GM12878 (cell line): ENCODE measurements at regions not wholly inside any gene's neighbourhood (a gene's known extent, or its start where the extent isn't known, plus 50 kb on each side); places are given as distances from the start of the nearest gene placed in this dataset.

Experiments
- BRCA1 ChIP-seq: IDR thresholded peaks from 2 replicates; pipeline ENCODE4 v1.6.1; 2011; ENCODE audit warnings: low read depth, low read length, improper control_type of control experiment
- EGR1 ChIP-seq, 2 experiments: IDR thresholded peaks; 1 replicate in 1 of 2; 2 replicates in 1 of 2; pipeline ENCODE4 v1.6.1; 2011 to 2012; ENCODE audit warnings: low read depth in 2 of 2, low read length in 2 of 2, borderline replicate concordance in 1 of 2, mild to moderate bottlenecking in 1 of 2, moderate library complexity in 1 of 2
- GABPA ChIP-seq: IDR thresholded peaks from 2 replicates; pipeline ENCODE4 v1.6.1; 2014; ENCODE audit warnings: antibody characterized with exemption, low read depth, mild to moderate bottlenecking, inconsistent platforms
- HCFC1 ChIP-seq: fragments of 150-350 bp; IDR thresholded peaks from 2 replicates; pipeline ENCODE4 v1.6.1; 2014; ENCODE audit warnings: low read length
- TCF12 ChIP-seq: IDR thresholded peaks from 2 replicates; pipeline ENCODE4 v1.6.1; 2011; ENCODE audit warnings: low read depth, mild to moderate bottlenecking, low read length
- TF ChIP-seq, protein P1 (sequence below), 3 experiments: IDR thresholded peaks in 2 of 3; conservative IDR thresholded peaks in 1 of 3; 2 replicates each; pipeline ENCODE4 v1.5.1; 2011; ENCODE audit warnings: low read depth in 3 of 3, low read length in 3 of 3, mild to moderate bottlenecking in 3 of 3, control low read depth in 2 of 3, moderate library complexity in 2 of 3, inconsistent platforms in 1 of 3, mixed read lengths in 1 of 3; ENCODE audit not compliant: control insufficient read depth in 2 of 3, insufficient read depth in 1 of 3; ENCODE audit errors: extremely low read depth in 1 of 3

DNA sequence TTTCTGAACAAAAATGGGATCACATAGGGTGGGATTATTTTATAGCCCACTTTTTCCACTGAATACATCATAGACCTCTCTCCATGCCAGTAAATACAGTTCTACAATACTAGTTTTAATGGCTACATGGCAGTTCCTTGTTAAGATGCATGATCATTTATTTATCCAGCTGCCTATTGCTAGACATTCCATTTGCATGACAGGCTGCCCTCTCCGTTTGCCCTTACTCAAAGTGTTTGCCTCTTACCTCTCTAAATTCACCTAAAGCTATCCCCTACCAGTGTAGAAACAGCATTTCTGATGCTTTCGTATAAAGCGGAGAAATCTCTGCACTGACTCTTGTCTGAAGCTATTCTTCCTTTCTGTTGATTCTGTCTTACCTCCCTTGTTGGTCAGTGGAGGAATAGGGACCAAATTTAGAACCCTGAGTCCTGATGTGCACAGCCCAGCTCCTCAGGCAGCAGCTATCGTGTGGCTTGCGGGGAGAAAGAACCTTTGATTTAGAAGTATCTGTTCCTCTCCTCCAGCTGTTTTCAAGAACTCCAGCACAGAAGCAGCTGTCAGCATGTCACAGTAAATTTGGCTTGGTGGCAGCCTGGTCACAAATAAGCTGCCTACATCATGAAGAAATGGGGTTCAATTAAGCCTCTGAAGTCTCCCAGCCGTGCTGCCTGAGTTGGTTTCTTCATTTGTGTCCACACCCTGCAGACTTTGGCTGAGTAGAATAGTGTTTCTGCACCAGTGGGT lies 337.3 kb downstream of the PRDM2 start:
- TF ChIP-seq EGR1 (IDR thresholded peaks at IDR 0.05; ENCODE audit: borderline replicate concordance in 1 of 2, low read depth in 2 of 2, low read length in 2 of 2) (no peak), BRCA1 (no peak), HCFC1 (no peak), GABPA (no peak), TCF12 (0 out of 2 replicates have a peak, but pooled peaks have one; percentile 59)
- TF ChIP-seq, protein P1, sequence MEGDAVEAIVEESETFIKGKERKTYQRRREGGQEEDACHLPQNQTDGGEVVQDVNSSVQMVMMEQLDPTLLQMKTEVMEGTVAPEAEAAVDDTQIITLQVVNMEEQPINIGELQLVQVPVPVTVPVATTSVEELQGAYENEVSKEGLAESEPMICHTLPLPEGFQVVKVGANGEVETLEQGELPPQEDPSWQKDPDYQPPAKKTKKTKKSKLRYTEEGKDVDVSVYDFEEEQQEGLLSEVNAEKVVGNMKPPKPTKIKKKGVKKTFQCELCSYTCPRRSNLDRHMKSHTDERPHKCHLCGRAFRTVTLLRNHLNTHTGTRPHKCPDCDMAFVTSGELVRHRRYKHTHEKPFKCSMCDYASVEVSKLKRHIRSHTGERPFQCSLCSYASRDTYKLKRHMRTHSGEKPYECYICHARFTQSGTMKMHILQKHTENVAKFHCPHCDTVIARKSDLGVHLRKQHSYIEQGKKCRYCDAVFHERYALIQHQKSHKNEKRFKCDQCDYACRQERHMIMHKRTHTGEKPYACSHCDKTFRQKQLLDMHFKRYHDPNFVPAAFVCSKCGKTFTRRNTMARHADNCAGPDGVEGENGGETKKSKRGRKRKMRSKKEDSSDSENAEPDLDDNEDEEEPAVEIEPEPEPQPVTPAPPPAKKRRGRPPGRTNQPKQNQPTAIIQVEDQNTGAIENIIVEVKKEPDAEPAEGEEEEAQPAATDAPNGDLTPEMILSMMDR (IDR thresholded peaks at IDR 0.05 in 2 of 3, conservative IDR thresholded peaks at IDR 0.05 in 1 of 3; ENCODE audit: control insufficient read depth in 2 of 3, extremely low read depth in 1 of 3, insufficient read depth in 1 of 3, low read depth in 3 of 3, low read length in 3 of 3), result no peak
